ENCODE measurements at regions not wholly inside any gene's neighbourhood (a gene's known extent, or its start where the extent isn't known, plus 50 kb on each side); places are given as distances from the start of the nearest gene placed in this dataset.

DNA sequence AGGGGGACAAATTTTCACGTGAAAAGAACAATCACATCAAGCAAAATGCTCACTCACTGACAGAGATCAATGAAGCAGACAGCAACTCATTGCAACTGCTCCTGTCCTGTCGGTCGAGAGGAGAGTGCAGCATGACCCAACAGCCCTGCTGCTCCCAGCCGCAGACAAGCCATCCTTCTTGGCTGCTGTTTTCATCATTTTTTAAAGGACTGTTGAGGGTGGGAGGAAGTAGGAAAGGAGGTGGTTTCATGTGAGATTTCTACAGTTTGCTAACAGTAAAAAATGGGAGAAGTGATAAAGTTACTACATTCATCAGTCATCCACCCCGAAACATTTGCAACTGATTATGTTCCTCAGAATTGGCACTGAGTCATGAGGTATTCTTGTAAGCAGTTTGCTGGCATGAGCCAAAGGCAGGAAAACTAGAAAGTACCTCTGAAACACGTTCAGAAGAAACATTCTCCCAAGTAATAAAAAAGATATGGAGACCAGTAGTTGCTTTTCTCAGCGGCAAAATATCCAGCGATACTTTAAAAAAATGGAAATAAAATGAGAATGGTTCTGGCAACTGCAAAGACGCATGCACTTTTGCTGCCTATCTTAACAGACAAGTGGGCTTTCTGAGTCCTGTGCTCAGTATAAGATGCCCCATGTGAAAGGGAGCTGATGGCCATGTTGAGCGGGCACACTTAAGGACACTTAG lies 72.0 kb upstream of the CLDN14 start:
- Histone ChIP-seq H4K8ac (replicated peaks; ENCODE audit: insufficient read length, low read depth, low read length) (no peak overlapping the region), H2BK120ac (ENCODE audit: low read depth, low read length, poor library complexity, severe bottlenecking) (no peak overlapping the region), H2BK15ac (ENCODE audit: low read depth, low read length) (no peak overlapping the region), H2BK12ac (ENCODE audit: insufficient read length, low read depth, low read length) (no peak overlapping the region), H3K18ac (ENCODE audit: insufficient read length, low read depth, low read length) (no peak overlapping the region), H4K91ac (ENCODE audit: insufficient read length, low read depth, low read length) (no peak overlapping the region), H2BK5ac (ENCODE audit: insufficient read length, low read length) (no peak overlapping the region), H3K9me3 (ENCODE audit: control insufficient read depth, low read depth, low read length) (no peaks in the 10 kb centered on the region), H3K27me3 (ENCODE audit: insufficient read depth, low read length) (no peaks in the 10 kb centered on the region), H3K23me2 (ENCODE audit: insufficient read length, low read depth, low read length, poor library complexity, severe bottlenecking) (peaks cover 2% of the 10 kb centered on the region), H4K5ac (ENCODE audit: insufficient read length, low read depth, low read length) (no peak overlapping the region), H3K56ac (ENCODE audit: insufficient read length, low read depth, low read length) (no peak overlapping the region), H3K79me1 (ENCODE audit: insufficient read depth, low read depth, low read length, poor library complexity, severe bottlenecking) (no peaks in the 10 kb centered on the region), H4K20me1 (ENCODE audit: control insufficient read depth, insufficient read depth, insufficient read length) (no peaks in the 10 kb centered on the region), H3K4me1 (ENCODE audit: insufficient read depth, low read length) (no peaks in the 10 kb centered on the region), H3K14ac (ENCODE audit: insufficient read depth, low read length) (no peak overlapping the region), H3K79me2 (ENCODE audit: insufficient read depth, low read length) (no peaks in the 10 kb centered on the region), H3K4ac (ENCODE audit: low read depth, low read length) (no peak overlapping the region), H3K27ac (ENCODE audit: insufficient read length, low read depth, low read length) (no peak overlapping the region), H3T11ph (ENCODE audit: low read length) (no peak overlapping the region), H3K9ac (ENCODE audit: extremely low read depth, insufficient read length, low read length) (no peak overlapping the region), H3K23ac (ENCODE audit: insufficient read length, low read depth, low read length) (no peak overlapping the region), H2AK5ac (ENCODE audit: insufficient read length, low read length) (no peak overlapping the region), H2BK20ac (ENCODE audit: low read depth, low read length, poor library complexity, severe bottlenecking) (no peak overlapping the region), H2AFZ (ENCODE audit: low read length) (no peak overlapping the region), H3K4me2 (ENCODE audit: insufficient read depth, insufficient read length, low read length) (no peak overlapping the region)
- Mint-ChIP-seq H3K27ac (no peak overlapping the region; a peak in 1 of 7 replicates), H3K36me3 (ENCODE audit: insufficient read depth in 1 of 3, low read depth in 3 of 3) (no peaks in the 10 kb centered on the region), H3K27me3 (ENCODE audit: low read depth) (peaks cover 4% of the 10 kb centered on the region), H3K4me1 (peaks cover 18 to 27% of the 10 kb centered on the region in 2 experiments), H3K4me3 (no peak overlapping the region), H3K9me3 (no peaks in the 10 kb centered on the region)
- WGBS (ENCODE audit: extremely low coverage, insufficient read length, low lambda C conversion rate), result no CpG with 5 or more reads among the region's 10 CpGs
- DNase-seq, result no peak
- TF ChIP-seq, protein P1, sequence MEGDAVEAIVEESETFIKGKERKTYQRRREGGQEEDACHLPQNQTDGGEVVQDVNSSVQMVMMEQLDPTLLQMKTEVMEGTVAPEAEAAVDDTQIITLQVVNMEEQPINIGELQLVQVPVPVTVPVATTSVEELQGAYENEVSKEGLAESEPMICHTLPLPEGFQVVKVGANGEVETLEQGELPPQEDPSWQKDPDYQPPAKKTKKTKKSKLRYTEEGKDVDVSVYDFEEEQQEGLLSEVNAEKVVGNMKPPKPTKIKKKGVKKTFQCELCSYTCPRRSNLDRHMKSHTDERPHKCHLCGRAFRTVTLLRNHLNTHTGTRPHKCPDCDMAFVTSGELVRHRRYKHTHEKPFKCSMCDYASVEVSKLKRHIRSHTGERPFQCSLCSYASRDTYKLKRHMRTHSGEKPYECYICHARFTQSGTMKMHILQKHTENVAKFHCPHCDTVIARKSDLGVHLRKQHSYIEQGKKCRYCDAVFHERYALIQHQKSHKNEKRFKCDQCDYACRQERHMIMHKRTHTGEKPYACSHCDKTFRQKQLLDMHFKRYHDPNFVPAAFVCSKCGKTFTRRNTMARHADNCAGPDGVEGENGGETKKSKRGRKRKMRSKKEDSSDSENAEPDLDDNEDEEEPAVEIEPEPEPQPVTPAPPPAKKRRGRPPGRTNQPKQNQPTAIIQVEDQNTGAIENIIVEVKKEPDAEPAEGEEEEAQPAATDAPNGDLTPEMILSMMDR (conservative IDR thresholded peaks at IDR 0.05), result no peak
